NB4 (cell line): ENCODE measurements at regions not wholly inside any gene's neighbourhood (a gene's known extent, or its start where the extent isn't known, plus 50 kb on each side); places are given as distances from the start of the nearest gene placed in this dataset.

ENCODE experiments used
- DNase-seq: peaks from one replicate; pipeline ENCODE4 v3.0.0; 2010; ENCODE audit warnings: low read depth
- H3K4me3 ChIP-seq: one replicate; pipeline ENCODE4 v1.5.1; 2011; ENCODE audit warnings: mild to moderate bottlenecking, low read depth, low read length, moderate library complexity
- CTCF ChIP-seq: IDR thresholded peaks from one replicate; pipeline ENCODE4 v1.5.1; 2012; ENCODE audit warnings: low read depth, low read length
- MAX ChIP-seq: IDR thresholded peaks from 2 replicates; pipeline ENCODE4 v1.6.1; 2011; ENCODE audit warnings: low read depth, low read length
- MYC ChIP-seq: IDR thresholded peaks from 2 replicates; pipeline ENCODE4 v1.6.1; 2011; ENCODE audit warnings: low read depth, low read length
- POLR2A ChIP-seq: IDR thresholded peaks from 2 replicates; pipeline ENCODE4 v1.6.1; 2011; ENCODE audit warnings: mild to moderate bottlenecking; ENCODE audit not compliant: insufficient read length; ENCODE audit errors: extremely low read depth

GRCh38 chr7:128191136-128191844 lies 49.8 kb upstream of the LEP start:
- no peak overlapping the region for H3K4me3 ChIP-seq
- DNase-seq: no peak
- TF ChIP-seq CTCF (no peak), POLR2A (no peak), MYC (no peak), MAX (no peak)
